T-helper 2 cell (primary cell): ENCODE measurements at regions not wholly inside any gene's neighbourhood (a gene's known extent, or its start where the extent isn't known, plus 50 kb on each side); places are given as distances from the start of the nearest gene placed in this dataset.

ENCODE experiments used
- DNase-seq, 5 experiments: peaks; one replicate each; pipeline versions ENCODE4 v3.0.0 to v3.0.0-alpha.2; 2012 to 2022

GRCh38 chr12:127260531-127260930 is 1006.4 kb upstream of the TMEM132C start:
- no peak for DNase-seq

- DNase-seq, result no peak
These were observed 1006.0 kb upstream of the TMEM132C start for GRCh38 chr12:127260999-127261398.

GRCh38 chr12:127262615-127263014 is 1004.4 kb upstream of the TMEM132C start:
- no peak for DNase-seq

GRCh38 chr12:127263621-127264020 is 1003.3 kb upstream of the TMEM132C start:
- DNase-seq, result no peak

DNA sequence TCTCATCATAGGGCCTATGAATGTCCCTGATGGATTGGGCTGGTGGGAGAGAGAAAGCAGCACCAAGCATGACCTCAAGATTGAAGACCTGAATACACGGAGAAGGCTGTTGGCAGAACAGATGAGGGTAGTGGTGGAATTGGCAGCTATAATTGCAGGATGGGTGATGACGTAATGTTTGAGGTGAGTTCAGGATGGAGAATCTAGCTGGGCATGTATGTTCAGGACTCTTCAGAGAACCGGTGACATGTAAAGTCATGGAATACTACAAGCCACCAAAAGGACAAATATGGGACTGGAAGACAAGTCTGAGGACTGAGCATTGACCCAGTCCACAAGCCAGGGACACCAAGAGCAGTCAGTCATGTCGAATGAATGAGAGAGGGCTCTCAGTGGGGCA is 999.8 kb upstream of the TMEM132C start:
- no peak for DNase-seq

DNA sequence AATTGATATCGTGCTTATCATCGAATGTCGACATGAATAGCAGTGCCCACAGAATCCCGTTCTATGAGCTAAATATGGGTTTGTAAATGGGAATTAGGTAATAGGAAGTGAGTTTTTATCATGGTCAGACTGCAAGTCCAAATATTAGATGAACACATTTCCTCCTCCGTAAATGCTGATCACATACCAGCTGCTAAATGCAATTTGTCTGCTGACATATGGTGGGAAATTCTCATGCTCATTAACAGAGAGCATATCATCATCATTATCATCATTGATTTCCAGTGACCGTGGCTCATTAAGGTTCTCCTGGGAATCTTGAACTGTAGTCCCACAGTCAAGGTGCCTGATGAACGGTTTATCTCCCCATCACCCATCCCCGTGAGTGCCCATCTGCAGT is 998.8 kb upstream of the TMEM132C start:
- DNase-seq, result no peak

DNA sequence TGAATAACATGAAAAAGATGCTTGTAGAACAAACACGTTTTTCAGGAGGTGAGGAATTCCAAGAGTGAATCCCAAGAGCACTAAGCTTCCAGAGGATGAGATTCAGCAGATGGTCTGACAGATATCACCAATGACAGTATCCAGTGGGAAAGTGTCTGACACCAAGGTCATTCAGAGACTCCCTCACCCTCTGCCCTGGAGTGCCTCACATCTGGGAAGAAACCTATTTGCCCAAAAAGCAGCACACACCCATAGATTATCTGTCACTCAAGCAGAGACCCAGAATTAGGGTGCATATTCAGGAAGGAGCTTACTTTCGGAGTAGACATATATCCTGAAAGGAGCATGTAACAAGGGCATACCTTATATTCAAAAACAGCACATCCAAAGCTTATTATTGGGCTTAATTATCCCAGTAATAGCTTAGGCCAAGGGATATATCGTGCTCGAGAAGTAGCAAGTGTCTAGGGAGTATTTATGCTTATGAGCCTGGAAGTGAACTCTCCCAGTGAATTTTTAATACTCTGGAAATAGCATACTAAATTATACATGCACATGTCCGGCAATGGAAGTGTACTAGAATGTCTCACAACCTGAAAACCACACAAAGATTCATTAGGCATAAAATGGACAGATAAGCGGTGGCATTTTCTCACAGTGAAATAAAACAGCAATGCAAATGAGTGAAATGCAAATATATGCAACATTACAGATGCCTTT is 998.1 kb upstream of the TMEM132C start:
- no peak for DNase-seq

GRCh38 chr12:127270193-127270592 is 996.8 kb upstream of the TMEM132C start:
- no peak for DNase-seq

DNA sequence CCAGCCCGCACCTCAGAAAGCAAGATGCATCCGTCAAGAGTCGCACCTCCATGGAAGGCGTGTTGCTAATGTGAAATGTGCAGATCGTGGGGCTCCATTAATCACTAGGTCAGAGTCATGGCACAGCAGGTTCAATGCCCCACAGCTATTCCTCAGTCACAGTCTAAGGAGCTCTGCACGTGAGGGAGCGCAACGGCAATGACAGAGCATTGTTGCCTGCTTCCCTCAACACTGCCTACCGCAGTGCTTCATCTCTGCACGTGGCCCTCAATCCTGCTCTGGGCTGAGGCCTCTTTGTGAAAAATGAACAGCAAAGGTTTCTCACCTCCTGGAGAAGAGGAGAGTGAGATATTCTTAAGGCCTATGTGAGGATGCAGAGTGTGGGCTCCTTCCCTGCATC is 995.2 kb upstream of the TMEM132C start:
- no peak for DNase-seq

- no peak for DNase-seq
These were observed 994.1 kb upstream of the TMEM132C start for GRCh38 chr12:127272864-127273263.

DNA sequence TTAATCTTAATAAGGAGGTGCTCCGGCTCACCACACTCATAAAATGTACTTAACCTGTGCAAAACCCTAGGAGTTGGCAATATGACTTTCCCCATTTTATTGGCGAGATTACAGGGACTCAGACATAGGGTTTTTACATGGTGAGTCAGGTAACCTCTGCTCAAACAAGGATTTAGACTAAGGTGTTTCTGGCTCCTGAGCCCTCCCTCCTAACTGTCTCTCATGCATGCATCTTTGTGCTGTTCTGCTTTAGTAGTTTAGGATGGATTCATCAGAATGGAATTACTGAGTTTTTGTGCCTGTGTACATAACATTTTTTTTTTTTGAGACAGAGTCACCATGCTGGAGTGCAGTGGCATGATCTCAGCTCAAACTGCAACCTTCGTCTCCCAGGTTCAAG is 993.3 kb upstream of the TMEM132C start:
- DNase-seq, result no peak

- DNase-seq, result no peak
These were observed 991.6 kb upstream of the TMEM132C start for GRCh38 chr12:127275416-127275815.

DNA sequence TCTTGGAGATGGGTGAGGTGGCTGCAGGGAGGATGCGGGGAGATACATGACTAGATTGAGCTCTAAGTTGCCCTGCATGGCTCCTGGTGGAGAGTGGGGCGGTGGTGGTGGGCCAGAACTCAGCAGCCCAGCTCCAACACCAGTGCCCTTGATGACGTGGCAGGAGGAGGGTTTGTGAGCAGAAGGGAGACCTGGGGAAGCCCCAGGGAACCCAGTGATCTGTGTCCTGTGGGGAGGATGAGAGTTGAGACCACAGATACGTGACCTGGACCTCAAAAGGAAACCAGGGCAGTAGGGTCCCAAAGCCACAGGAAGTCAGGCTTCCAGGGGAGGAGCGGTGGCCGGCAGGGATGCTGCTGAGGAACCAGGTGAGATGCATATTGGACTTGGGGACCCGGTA is 989.1 kb upstream of the TMEM132C start:
- peak in 1 of 5 experiments; percentile 4 for DNase-seq

DNA sequence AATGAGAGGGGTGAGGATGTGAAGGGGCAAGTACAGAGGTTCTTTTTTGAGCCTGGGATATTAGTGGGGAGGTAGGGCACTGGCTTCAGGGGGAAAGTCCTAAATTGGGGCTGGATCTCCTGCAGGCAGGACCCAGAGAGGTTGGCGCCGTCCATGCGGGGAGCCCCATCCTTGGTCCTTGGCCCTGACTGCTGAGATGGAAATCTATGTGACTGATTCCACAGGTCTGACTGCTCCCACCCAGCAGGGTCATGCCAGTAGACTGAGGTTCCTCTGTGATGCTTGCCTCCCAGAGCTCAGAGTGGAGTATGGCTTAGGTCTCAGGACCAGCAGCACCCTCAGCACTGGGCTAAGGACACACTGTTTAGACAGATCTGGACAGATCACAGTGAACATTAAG is 988.6 kb upstream of the TMEM132C start:
- DNase-seq, result no peak

- peak; percentile 4 to 71 (median 39) for DNase-seq
These were observed 986.3 kb upstream of the TMEM132C start for GRCh38 chr12:127280393-127281275.

DNA sequence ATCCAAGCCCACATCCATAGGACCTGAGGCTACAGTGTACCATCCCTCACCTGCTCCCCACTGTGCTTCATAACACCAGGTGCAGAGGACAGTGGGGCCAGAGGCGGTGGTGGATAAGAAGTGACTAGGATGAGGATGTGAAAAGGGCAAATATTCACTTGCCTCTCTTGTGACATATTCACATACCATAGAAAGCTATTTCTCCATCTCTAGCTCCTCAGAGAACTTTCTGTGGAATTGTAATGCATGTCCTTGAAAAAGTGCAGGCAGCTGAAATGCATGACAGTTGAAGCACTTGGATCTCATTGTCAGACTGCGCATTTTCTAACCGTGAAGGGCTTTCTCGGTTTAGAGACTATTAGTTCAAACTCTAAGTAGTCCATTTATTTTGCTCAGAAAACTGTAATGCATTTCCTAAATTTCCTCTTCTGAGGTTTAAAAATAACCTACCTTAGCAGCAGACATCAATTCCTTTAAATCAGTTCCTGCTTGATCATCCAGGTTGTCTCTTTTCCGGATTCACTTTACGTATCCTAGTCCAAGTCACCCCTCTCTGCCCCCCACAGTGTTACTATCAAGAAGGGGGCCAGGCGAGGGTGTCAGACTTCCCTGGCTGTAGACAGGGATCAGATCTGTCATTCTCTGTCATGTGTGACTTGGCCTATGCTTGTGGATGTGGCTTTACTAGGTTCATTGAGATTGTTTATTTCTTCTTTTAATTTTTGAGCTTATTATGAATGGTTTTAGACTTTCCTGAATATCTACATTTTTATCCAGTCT is 984.0 kb upstream of the TMEM132C start:
- no peak for DNase-seq

DNA sequence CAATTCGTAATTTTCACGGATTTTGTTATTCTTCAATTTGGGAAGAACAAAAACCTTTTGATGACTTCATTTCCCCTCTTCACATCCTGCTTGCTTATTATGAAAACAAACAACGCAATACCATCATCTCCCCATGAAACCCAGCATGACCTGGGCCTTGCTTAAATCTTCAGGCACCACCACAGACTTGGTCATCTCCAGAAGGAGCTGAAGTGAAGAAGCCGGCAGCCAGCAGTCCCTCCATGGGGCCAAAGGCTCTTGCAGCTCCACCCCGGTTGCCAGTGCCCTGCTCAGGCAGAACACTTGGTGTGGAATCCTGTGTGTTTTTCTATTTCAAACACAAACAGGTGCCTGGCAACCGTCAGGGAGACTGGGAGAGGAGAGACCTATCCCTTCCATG is 982.9 kb upstream of the TMEM132C start:
- DNase-seq, result no peak

GRCh38 chr12:127284870-127285431 is 982.0 kb upstream of the TMEM132C start:
- peak in 1 of 5 experiments; percentile 41 for DNase-seq

GRCh38 chr12:127286281-127286680 is 980.7 kb upstream of the TMEM132C start:
- no peak for DNase-seq

DNA sequence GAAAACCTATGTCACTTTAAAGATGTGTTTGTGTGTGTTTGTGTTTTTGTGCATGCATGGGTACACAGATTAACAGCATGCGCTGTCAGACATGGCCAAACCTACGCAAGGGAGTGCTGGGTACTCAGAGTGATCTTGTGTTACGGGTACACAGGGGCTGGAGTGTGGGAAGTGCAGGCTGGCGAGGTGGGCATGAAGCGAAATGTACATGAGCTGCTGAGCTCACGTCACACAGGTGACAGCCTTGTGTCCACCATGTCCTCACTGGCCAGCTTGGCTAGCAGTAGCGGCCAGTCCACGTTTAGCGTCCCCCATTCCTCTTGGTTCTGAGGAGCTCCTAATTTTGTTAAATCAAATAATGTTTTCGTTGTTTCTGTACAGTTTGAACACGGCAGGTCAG is 979.7 kb upstream of the TMEM132C start:
- DNase-seq, result no peak

DNA sequence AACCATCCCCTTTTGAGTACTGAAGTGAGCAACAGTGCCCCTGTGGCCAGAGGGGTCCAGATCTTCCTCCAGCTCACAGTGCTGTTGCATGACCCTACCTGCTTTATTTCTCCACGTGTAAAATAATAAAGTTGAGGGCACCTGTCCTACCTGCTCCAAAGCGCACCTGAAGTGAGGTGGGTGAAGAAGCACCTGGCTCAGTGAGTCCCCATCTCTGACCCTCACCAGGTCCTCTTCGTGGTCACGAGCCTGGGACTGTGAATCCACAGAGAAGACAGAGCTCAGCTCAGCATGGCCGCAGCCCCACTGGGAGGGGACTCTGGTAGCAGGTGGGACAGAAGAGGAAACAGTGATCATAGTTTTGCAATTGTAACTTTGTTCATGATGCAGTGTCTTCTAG is 976.7 kb upstream of the TMEM132C start:
- no peak for DNase-seq

DNA sequence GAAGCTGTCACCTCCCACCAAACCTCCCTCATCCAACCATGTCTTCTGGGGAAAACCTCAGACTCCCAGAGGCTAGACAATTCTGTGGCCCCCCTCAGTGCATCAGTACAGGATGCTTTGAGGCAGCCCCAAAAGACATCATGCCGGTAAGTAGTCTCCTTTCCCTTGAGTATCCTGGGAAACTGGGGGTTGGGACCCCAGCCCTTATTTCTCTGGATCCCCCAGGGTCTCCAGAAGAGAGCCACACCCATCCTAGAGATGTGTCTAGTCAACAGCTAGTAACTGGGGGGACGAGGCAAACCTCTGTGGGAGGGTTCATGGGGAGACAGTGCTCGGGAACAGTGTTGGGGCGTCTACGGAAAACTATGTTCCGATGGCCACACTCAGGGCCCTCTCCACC is 974.2 kb upstream of the TMEM132C start:
- no peak for DNase-seq
